ENCODE measurements at regions not wholly inside any gene's neighbourhood (a gene's known extent, or its start where the extent isn't known, plus 50 kb on each side); places are given as distances from the start of the nearest gene placed in this dataset.

DNA sequence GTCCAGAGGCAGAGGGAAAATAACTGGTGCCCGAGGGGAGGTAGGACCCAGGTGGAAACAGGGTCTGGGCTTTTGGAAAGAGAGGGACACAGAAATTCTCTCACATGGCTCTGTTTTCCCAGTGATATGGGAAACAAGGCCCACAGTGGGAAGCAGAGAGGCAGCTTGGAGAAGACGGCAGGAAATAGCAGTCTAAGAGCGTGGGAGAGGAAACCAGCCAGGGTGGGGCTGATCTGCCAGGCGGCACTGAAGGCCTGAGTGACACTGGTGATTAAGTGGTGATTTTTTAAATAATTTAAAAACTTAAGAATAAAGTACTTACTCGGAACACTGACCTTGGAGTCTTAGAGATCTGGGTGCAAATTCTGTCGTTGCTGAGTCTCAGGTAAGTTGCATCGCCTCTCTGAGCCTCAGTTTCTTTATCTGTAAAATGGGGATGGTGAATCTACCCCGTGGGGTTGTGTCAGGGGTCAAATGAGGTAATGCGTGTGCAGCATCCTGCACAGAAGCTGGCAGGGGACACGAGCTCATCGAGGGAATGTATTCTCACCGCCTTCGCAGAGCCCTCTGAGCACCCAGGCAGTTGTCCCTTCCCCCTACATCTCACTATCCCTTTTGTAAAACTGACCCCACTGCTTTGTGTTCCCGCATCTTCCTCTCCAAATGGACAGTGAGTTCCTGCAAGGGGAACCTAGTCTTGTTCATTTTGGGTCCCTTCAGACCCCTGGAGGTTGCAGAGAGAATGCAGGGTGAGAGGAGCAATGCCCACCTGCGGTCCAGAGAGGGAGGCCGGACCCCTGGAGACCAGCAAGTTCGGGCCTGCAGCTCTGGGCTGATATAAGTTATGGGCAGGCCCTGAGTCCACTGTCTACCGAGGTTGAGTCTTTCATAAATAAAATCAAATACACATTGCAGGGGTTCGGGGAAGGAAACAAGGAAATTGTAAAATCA is 228.6 kb upstream of the PMEPA1 start:
- TF ChIP-seq, protein P1, sequence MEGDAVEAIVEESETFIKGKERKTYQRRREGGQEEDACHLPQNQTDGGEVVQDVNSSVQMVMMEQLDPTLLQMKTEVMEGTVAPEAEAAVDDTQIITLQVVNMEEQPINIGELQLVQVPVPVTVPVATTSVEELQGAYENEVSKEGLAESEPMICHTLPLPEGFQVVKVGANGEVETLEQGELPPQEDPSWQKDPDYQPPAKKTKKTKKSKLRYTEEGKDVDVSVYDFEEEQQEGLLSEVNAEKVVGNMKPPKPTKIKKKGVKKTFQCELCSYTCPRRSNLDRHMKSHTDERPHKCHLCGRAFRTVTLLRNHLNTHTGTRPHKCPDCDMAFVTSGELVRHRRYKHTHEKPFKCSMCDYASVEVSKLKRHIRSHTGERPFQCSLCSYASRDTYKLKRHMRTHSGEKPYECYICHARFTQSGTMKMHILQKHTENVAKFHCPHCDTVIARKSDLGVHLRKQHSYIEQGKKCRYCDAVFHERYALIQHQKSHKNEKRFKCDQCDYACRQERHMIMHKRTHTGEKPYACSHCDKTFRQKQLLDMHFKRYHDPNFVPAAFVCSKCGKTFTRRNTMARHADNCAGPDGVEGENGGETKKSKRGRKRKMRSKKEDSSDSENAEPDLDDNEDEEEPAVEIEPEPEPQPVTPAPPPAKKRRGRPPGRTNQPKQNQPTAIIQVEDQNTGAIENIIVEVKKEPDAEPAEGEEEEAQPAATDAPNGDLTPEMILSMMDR (IDR thresholded peaks at IDR 0.05) = no peak
- Mint-ChIP-seq H3K4me1 (peaks cover 47% of the 10 kb centered on the region), H3K4me3 (no peak overlapping the region), H3K27ac (no peak overlapping the region), H3K9me3 (no peaks in the 10 kb centered on the region), H3K27me3 (ENCODE audit: low read depth, poor library complexity) (peaks cover 20% of the 10 kb centered on the region), H3K36me3 (ENCODE audit: low read depth) (no peaks in the 10 kb centered on the region)
- no peak for DNase-seq

DNA sequence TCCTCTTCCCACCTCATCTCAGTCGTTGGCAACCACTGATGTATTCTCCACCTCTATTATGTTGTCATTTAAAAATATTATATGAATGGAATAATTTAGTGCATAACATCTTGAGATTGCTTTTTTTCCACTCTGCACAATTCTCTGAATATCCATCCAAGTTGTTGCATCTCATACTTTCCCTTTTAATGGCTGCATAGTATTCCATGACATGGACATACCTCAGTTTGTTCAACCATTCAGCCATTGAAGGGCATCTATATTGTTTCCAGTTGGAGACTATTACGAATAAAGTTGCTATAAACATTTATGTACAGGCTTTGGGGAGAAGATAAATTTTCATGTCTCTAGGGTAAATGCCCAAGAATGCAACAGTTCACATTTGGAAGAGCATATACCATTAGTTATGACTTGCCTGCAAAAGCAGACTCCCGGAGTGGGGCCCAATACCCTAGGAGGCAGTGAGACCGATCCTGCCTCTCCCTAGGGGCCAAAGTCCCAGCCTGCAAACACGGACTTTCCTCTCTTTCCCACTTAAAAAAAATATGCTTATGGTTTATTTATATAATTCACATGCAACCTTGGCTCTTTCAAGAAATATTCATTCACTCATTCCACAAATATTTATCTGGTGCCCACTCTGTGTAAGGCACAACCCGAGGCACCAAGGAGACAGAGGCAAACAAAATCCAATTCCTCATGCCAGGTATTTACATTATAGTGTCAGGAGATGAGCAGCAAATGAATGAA is 227.0 kb upstream of the PMEPA1 start:
- Mint-ChIP-seq H3K4me3 (no peak overlapping the region), H3K27me3 (ENCODE audit: low read depth, poor library complexity) (peaks cover 22% of the 10 kb centered on the region), H3K36me3 (ENCODE audit: low read depth) (no peaks in the 10 kb centered on the region), H3K9me3 (no peaks in the 10 kb centered on the region), H3K4me1 (peaks cover 42% of the 10 kb centered on the region), H3K27ac (no peak overlapping the region)
- TF ChIP-seq, protein P1 (IDR thresholded peaks at IDR 0.05) = no peak
- DNase-seq = no peak

DNA sequence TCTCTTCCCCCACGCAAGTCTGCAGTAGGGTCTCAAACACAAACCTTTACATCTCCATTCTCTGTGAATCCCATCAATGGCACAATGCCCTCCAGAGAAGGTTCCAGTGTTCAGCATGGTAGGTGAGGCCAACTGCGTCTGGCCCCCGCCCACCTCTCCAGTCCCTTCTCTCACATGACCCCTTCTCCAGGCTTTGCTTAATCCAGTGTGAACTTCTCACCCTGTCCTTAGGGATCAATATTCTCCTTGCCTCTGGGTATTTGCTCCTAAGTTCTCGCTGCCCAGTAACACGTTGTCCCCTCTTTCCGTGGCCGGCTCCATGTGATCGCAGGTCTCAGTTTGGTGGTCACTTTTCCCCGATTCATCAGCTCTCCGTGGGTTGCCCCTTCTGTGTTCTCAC is 225.1 kb upstream of the PMEPA1 start:
- Mint-ChIP-seq H3K27ac (no peak overlapping the region), H3K9me3 (no peaks in the 10 kb centered on the region), H3K27me3 (ENCODE audit: low read depth, poor library complexity) (peaks cover 19% of the 10 kb centered on the region), H3K4me3 (no peak overlapping the region), H3K36me3 (ENCODE audit: low read depth) (no peaks in the 10 kb centered on the region), H3K4me1 (peaks cover 36% of the 10 kb centered on the region)
- DNase-seq = no peak
- TF ChIP-seq, protein P1 (IDR thresholded peaks at IDR 0.05) = no peak

DNA sequence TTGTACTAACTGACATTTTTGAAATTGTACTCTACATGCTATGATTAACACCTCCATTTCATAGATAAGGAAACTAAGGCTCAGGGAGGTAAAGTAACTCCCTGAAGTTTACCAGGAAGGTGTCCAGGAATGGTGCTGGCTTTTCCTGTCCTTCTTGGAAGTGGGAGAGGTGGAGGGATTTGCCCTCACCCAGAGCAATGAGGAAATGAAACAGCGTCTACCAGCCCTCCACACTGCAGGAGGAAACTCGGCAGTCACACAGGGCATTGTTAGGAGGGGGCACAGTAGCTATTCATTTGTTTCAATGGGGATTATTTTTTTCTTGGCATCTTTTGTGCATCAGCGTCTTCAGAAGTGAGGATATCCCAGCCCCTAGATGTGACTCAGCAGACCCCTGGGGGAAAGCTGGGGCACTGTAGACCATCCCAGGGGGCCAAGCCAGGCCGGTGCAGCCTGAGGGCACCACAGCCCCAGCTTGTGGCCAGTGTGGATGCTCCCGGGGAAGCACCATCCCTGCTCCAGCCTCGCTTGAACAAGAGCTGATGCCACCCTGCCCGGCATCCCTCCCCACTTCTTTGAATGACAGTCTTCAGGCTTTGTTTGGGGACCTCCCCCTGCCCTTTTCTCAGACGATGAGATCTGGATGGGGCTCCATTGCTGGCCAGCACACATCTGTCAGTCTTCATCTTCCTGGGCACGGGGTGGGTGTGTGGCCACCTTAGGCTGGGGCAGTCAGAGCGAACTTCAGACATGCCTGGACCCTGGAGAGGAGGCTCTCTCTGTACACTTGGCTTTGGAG is 224.4 kb upstream of the PMEPA1 start:
- peaks cover under 1% of the 10 kb centered on the region for H3K9me3 Mint-ChIP-seq
- TF ChIP-seq, protein P1 (IDR thresholded peaks at IDR 0.05) = no peak
- H3K27me3 Mint-ChIP-seq (ENCODE audit: low read depth, poor library complexity) = peaks cover 19% of the 10 kb centered on the region
- H3K4me1 Mint-ChIP-seq = peaks cover 42% of the 10 kb centered on the region
- DNase-seq = no peak
- no peak overlapping the region for H3K27ac Mint-ChIP-seq
- H3K36me3 Mint-ChIP-seq (ENCODE audit: low read depth) = no peaks in the 10 kb centered on the region
- H3K4me3 Mint-ChIP-seq = no peak overlapping the region

DNA sequence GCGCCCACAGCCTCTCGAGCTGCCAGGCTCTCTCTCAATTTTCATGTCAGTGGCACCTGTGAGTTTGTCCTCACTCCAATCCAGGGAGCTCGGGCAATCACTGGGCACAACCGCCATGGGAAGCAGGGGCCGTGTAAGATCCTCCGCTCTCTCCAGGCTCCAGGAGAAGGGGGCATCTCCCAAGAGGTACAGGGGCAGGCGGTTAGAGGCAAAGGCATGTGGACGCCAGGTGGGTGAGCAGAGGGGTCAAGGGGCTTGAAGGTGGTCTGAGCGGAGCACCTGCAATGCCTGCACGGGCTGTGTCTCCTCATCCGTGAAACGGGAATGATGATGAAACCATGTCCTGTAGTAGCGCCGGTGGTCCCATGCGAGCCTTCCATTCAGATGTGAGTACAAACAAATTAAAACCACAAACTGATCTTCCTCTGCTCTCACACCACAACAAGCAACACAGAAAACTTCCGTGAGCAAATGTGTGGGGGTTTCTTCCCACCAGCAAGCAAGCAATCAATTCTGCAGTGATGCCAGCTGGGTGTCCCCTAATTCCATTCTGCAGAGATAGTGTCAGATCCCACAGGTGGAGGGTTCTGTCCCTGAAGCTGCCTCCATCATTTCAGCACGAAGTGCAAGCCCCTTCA is 222.5 kb upstream of the PMEPA1 start:
- no peak overlapping the region for H3K4me3 Mint-ChIP-seq
- TF ChIP-seq, protein P1 (IDR thresholded peaks at IDR 0.05) = no peak
- H3K36me3 Mint-ChIP-seq (ENCODE audit: low read depth) = no peaks in the 10 kb centered on the region
- peaks cover 16% of the 10 kb centered on the region for H3K27me3 Mint-ChIP-seq (ENCODE audit: low read depth, poor library complexity)
- H3K4me1 Mint-ChIP-seq = peaks cover 25% of the 10 kb centered on the region
- no peak for DNase-seq
- H3K9me3 Mint-ChIP-seq = peaks cover 7% of the 10 kb centered on the region
- H3K27ac Mint-ChIP-seq = no peak overlapping the region
